ENCODE measurements at regions not wholly inside any gene's neighbourhood (a gene's known extent, or its start where the extent isn't known, plus 50 kb on each side); places are given as distances from the start of the nearest gene placed in this dataset.
"Not testable (repeated sequence)": the region's sequence is repeated elsewhere in the genome, so short reads cannot be mapped to it uniquely, and the experiment has no call there.

DNA sequence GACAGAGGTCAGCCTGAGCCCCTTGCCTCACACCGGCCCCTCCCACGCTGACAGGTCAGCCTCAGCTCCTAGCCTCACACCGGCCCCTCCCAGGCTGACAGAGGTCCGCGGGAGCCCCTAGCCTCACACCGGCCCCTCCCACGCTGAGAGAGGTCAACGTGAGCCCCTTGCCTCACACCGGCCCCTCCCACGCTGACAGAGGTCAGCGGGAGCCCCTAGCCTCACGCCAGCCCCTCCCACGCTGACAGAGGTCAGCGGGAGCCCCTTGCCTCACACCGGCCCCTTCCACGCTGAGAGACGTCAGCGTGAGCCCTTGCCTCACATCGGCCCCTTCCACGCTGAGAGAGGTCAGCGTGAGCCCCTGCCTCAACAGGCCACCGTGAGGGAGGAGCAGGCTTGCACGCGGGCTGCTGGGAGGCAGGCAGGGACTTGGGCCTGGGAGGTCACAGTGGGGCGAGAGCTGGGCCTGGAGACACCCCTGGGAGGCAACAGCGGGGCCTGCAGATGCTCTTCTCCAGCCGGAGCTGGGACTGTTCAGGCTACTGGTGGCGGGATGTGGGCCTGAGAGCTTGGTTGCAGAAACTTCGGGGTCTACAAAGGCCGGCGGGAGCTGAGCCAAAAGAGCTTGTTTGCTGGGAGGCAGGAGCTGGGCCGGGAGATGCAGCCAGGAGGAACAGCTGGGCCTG, 356.4 kb downstream of the ZNF37A start:
- not testable (repeated sequence) for TF ChIP-seq CTCF (IDR thresholded peaks at IDR 0.05 in 2 of 3, conservative IDR thresholded peaks at IDR 0.05 in 1 of 3; ENCODE audit: control insufficient read depth in 2 of 3, extremely low read depth in 1 of 3, insufficient read depth in 1 of 3, low read depth in 3 of 3, low read length in 3 of 3); TAF1 (IDR thresholded peaks at IDR 0.05; ENCODE audit: borderline replicate concordance, low read depth, low read length); SUPT20H (IDR thresholded peaks at IDR 0.05; ENCODE audit: borderline replicate concordance, control insufficient read depth, low read depth, low read length); REST (IDR thresholded peaks at IDR 0.05; ENCODE audit: low read depth, low read length); ZNF274 (IDR thresholded peaks at IDR 0.05; ENCODE audit: insufficient read depth, insufficient read length)
